ENCODE measurements at regions not wholly inside any gene's neighbourhood (a gene's known extent, or its start where the extent isn't known, plus 50 kb on each side); places are given as distances from the start of the nearest gene placed in this dataset.

- intact Hi-C loops (cut with micrococcal nuclease) = no loop called here
These were observed 1159.6 kb downstream of the SORCS3 start for GRCh38 chr10:105800641-105801040.

DNA sequence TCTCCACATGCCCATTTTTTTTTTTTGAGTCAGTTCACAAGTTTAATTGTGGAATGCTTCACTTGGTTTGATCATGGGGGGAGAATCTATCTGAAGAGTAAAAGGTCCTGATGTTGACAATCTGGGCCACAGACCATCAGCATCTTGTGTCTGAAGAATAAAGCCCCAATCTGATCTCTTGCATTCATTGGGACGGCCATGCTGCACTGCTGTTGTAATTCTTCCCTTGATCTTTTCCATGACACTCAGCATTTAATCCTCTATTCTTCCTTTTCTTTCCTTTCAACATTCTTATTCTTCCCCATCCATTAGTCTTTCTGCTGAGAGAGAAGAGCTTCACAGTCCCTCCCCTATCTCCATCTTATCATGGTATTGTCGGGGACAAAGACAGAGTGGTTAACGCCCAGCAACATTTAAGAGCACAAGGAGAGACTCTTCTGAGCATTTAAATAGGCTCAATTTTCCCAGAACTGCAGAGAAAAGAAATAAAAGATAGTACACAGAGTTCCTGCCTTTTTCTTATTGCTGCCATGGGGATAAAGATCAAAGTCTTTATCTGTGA is 1157.3 kb downstream of the SORCS3 start:
- intact Hi-C loops (cut with micrococcal nuclease) = loop anchor here (5.0 kb wide), 1 partner anchor 379 kb away; no protein-coding TSS in a partner anchor

- intact Hi-C loops (cut with micrococcal nuclease) = loop anchor here (5.0 kb wide), 1 partner anchor 380 kb away; no protein-coding TSS in a partner anchor
These were observed 1156.3 kb downstream of the SORCS3 start for GRCh38 chr10:105797234-105797890.

GRCh38 chr10:105793071-105793470 is 1152.0 kb downstream of the SORCS3 start:
- intact Hi-C loops (cut with micrococcal nuclease) = no loop called here

DNA sequence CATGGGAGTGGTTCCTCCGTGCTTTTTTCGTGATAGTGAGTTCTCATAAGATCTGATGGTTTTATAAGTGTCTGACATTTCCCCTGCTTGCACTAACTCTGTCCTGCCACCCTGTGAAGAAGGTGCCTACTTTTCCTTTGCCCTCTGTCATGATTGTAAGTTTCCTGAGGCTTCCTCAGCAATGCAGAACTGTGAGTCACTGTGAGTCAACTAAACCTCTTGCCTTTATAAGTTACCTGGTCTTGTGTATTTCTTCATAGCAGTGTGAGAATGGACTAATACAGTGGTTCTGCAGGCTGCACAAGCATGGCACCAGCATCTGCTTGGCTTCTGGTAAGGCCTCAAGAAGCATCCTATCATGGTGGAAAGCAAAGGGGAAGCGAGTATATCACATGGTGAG is 1144.6 kb downstream of the SORCS3 start:
- intact Hi-C loops (cut with micrococcal nuclease) = no loop called here

- intact Hi-C loops (cut with micrococcal nuclease) = no loop called here
These were observed 1142.9 kb downstream of the SORCS3 start for GRCh38 chr10:105783936-105784483.

DNA sequence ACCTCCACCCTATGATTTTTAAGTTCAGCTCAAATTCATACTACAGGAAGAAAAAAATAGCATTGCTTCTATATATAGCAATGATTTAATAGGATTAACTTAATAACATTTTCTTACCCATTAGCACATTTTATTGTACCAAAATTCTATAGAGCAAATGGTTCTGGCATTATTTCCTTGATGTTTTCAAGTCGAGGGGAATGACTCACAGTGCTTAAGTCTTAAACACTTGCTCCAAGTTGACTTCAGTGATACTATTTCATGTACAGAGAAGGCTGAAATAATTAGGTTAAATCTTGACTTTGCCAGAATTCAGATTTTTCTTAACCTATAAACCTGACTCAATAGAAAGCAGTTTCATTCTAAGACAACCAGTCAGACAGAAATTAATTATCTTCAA is 1133.8 kb downstream of the SORCS3 start:
- intact Hi-C loops (cut with micrococcal nuclease) = no loop called here

DNA sequence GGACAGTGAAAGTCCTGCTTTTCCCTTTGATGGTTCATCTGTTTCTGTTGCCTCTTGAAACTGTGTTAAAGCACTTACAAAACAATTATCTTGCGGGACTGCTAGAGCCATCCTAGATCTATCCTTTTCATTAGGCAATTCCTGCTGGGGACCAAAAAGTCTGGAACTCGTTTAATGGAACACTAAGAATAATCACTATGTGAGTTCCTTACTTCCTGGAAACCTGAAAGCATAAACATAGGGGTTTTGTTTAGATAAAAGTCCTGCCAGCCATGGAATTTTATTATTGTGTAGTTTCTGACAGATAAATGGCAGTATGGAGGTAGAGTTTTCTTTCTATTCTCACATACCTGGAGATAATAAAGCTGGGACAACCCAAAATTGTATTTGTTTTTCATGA is 1133.3 kb downstream of the SORCS3 start:
- intact Hi-C loops (cut with micrococcal nuclease) = no loop called here

DNA sequence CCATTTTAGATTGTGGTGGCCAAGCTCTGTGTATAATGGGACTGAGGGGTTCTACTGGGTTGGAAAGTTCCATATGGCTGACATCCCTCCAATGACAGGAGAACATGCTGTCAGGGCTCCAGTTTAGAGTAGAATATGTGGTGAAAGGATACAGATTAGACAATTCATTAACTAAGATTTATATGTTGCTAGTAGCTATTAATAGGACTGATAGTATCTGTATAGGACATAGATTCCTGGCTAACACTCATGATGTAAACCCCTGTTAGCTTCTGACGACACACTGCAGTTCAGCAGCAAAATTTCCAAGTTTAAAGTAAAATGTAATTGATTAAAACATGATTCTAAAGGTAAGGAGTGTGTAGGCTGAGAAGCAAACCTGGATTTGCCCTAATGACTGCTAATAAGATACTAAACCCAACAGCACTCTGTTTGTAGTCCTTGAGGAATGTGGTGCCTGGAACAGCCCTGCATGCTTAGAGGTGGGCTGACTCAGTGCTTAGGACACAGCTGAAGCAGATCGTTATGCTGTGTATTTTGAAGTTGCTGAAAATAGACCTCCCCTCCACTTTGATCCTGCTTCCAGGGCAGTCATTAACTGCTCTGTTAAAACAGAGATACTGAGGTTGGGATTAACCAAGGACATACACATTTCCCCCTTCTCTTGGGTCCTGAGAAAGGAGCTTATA is 1129.6 kb downstream of the SORCS3 start:
- intact Hi-C loops (cut with micrococcal nuclease) = no loop called here

DNA sequence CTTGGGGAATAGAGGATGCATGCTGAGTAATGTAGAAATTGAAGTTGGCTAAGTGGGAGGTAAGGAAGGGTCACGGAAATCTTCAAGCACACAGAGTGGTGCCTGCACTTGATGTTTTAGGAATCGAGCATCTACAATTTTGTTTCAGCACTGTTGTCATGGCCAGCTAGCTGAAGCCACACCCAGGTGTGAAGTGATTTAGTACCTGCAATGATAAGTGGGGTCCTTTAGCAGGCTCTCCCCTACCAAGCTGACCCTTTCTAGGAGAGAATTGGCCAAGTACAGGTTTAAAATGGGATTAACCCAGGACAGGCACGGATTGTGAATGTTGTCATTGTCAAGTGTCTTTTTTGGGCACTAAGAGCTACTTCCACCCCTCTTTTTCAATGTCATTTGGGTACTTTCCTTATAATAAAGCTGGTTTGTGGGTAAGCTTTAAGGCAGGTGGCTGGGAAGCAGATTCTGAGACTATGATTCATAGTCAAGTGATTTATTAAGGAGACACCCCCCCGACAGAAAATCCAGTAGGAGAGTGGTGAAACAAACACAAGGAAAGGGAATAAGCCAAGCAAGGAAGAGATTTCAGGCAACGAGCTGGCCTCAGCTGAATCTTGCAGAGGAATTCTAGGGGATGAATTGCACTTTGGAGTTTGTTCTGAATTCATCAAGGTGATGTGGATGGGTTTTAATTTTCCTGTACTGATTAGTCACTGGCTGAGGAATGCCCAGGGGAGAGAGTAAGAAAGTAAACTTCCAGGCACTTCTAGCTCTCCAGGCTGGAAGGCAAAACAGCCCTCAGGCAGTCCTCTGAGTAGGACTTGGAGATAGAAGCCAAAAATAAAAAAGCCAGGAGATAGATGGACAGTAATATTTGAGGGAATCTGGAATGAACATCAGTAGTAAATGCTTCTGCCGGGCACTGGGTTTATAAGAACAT is 1128.4 kb downstream of the SORCS3 start:
- intact Hi-C loops (cut with micrococcal nuclease) = no loop called here

- intact Hi-C loops (cut with micrococcal nuclease) = no loop called here
These were observed 1122.5 kb downstream of the SORCS3 start for GRCh38 chr10:105763611-105764010.

DNA sequence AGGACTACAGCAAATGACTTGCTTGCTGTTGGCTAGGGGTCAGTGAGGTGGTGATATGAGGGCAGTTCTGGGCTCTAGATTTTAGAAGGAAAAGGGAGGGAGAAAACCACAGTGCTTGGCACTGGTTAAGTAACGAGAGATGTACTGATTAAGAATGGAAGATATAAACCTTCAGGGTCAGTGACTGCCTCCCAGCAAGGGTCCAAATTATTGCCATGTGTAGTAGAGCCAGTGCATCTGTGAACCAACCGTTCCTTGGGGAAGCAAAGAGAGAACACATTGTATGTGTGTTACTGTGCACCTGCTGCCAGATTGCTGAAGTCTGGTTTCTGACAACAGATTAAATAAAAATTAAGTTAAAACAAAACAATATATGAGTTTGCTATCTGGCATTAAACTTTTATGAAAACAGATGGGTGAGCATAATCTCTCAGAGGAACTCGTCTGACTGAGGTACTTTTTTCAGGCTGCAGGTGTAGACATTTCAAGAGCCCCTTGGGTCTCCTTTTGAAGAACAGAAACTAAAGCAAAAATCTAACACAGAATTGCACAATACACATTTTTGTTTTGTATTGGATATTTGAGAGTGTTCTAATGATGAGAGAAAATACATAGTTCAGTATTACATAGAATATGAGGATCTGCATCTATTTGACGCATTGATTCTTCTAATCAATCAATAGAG is 1120.6 kb downstream of the SORCS3 start:
- intact Hi-C loops (cut with micrococcal nuclease) = no loop called here

- intact Hi-C loops (cut with micrococcal nuclease) = no loop called here
These were observed 1118.6 kb downstream of the SORCS3 start for GRCh38 chr10:105759669-105760068.

DNA sequence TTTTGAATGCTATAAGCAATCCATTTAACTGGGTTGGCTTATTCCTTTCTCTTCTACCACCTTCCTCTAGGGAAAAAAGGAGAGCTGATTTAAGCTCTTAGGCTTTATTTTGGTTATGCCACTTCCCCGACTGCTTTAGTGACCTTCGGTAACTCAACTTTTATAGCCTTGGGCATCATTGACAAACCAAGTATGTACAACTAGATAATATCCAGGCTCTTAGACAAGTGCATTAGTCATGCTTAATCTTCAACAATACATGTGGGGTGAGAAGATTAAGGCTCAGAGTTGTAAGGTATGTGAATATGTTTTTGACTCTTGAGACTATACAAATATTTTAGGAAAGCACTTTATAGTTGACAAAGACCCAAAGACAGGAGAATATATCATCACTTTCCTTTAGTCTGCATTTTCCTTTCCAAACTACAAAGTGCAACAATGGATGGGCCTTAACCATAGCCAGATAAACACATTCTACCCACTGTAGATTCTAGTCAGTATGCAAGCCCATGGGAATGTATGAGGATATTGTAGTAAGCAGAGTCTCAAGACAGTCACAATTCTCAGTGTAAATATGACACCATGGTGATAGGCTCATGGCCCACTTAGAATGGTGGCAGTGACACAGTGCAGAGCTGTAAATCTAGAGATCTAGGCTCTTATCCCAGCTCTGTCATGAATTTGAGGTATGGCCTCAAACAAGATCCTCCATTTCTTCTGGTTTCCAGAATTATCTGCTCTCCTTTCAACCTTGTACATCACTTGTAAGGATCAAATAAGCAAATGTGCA is 1117.3 kb downstream of the SORCS3 start:
- intact Hi-C loops (cut with micrococcal nuclease) = no loop called here

DNA sequence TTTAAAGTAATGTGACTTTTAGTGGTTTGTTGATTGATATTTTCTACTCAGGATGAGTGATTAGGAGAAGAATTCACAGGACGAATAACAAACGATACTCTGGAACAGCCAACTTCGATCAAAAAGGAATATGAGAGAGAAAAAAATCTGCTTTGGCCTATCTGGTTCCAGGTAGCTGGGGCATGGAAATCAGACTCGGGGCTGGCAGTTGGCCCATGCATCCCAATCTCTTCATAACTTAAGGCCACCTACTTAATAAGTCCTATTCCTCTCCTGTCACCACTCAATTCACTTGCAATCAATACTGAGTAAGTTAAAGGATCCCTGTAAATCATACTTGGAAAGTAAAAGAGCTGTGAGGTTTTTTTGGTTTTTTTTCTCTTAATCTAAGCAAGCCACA is 1116.2 kb downstream of the SORCS3 start:
- intact Hi-C loops (cut with micrococcal nuclease) = no loop called here

- intact Hi-C loops (cut with micrococcal nuclease) = no loop called here
These were observed 1115.3 kb downstream of the SORCS3 start for GRCh38 chr10:105756386-105756785.

DNA sequence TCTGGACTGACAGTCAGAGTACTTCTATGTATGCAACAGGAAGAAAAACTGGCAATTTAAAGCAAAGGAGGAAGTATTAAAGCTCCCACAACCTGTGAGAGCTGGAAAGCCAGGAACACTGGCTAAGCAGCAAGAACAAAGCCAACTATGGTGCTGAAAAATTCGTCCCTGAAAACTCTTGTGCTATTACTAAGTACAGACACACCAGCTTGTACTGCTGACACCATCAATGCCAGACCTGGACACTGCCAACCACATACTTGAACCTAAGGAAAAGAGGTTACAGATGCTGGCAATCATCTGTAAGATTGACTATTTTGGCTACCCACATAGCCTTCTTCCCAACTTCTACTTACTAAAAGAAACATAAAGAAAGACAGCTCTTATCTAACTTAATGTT is 1110.6 kb downstream of the SORCS3 start:
- intact Hi-C loops (cut with micrococcal nuclease) = no loop called here

- intact Hi-C loops (cut with micrococcal nuclease) = no loop called here
These were observed 1104.6 kb downstream of the SORCS3 start for GRCh38 chr10:105745596-105746148.

DNA sequence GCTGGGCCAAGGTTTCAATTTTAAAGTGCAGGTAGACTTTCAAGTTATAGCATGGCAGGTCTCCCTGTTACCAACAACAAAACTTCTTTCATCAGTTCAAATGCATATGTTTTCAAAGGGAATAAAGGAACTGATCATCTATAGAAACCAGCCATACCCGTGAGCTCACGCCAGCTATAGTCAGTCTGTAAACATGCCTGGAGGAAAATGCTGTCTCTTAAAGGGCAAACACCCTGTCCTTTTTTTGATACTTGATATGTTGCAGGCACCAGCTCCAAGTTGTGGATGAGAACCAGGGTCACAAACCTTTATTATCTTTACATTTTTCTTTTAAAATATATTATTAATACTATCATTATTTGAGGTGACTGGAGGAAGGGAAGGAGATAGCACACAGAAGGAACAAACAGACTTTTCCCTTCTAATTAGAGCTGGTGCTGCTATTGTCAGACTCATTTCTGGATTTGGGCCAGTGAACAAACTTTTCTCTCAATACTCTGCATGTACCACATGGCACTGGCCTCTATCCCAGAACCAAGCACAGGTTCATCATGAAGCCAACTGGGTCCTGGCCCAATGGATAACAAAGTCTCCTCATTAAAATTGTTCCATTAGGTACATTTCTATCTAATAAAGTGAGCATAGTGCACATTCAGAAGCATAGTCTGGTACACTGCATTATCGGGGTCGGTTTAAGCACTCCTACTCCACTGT is 1102.4 kb downstream of the SORCS3 start:
- intact Hi-C loops (cut with micrococcal nuclease) = no loop called here

Measured in T-helper 1 cell treated with Interleukin-12 subunit alpha and Interleukin-12 subunit beta and Interleukin-4 antibody, amounts not matched to agents 30 ng/mL and 1 ng/mL, for 36 hours (primary cell).